Vagina (tissue), 2 donors: ENCODE measurements at regions not wholly inside any gene's neighbourhood (a gene's known extent, or its start where the extent isn't known, plus 50 kb on each side); places are given as distances from the start of the nearest gene placed in this dataset.

Experiments
- DNase-seq, 2 donors: peaks; one replicate each; pipeline ENCODE4 v3.0.0-alpha.2; 2017; ENCODE audit errors: extremely low spot score in 2 of 2
- H3K27ac ChIP-seq: fragments of 200-600 bp; sonication (generic); one replicate; pipeline ENCODE4 v1.5.1; 2019
- H3K27me3 ChIP-seq: fragments of 200-600 bp; sonication (generic); one replicate; pipeline ENCODE4 v1.5.1; 2019
- H3K36me3 ChIP-seq, 2 donors: fragments of 200-600 bp; sonication (generic); one replicate each; pipeline ENCODE4 v1.5.1; 2017 to 2019
- H3K4me1 ChIP-seq: fragments of 200-600 bp; sonication (generic); one replicate; pipeline ENCODE4 v1.5.1; 2019
- H3K4me3 ChIP-seq, 2 donors: fragments of 200-600 bp; sonication (generic); 1 replicate in 1 of 2; 2 replicates in 1 of 2; pipeline ENCODE4 v1.5.1; 2016 to 2019
- H3K9me3 ChIP-seq: fragments of 200-600 bp; sonication (generic); one replicate; pipeline ENCODE4 v1.5.1; 2019
- CTCF ChIP-seq, 3 experiments: fragments of 450-650 bp in 2 of 3; fragments of 200-600 bp in 1 of 3; sonication (generic) in 1 of 3; IDR thresholded peaks; one replicate each; pipeline ENCODE4 v1.5.1; 2017 to 2019; ENCODE audit warnings: antibody characterized with exemption in 3 of 3, mild to moderate bottlenecking in 2 of 3, moderate library complexity in 2 of 3
- POLR2A ChIP-seq, 2 donors: fragments of 450-650 bp; IDR thresholded peaks; one replicate each; pipeline ENCODE4 v1.6.1; 2017; ENCODE audit warnings: antibody characterized with exemption in 2 of 2, mild to moderate bottlenecking in 2 of 2, moderate library complexity in 2 of 2
- POLR2AphosphoS5 ChIP-seq, 2 donors: sonication (generic); formaldehyde crosslinking; IDR thresholded peaks; one replicate each; pipeline ENCODE4 v1.9.0; 2017; ENCODE audit warnings: antibody characterized with exemption in 2 of 2, mild to moderate bottlenecking in 2 of 2, low read depth in 1 of 2; ENCODE audit not compliant: insufficient read depth in 1 of 2
- intact Hi-C: fragments of 100-400 bp; cut with DNase I; formaldehyde crosslinking; loops from one replicate; pipeline ENCODE4 v1.15.1; 2023

GRCh38 chr9:31028137-31028536 lies 1356.3 kb upstream of the ACO1 start:
- no peak for DNase-seq
- Histone ChIP-seq H3K4me3 (no peak overlapping the region), H3K4me1 (no peaks in the 10 kb centered on the region), H3K27me3 (no peaks in the 10 kb centered on the region), H3K27ac (no peak overlapping the region), H3K36me3 (no peaks in the 10 kb centered on the region), H3K9me3 (no peaks in the 10 kb centered on the region)
- intact Hi-C loops = no loop called here
- TF ChIP-seq POLR2A (IDR thresholded peaks at IDR 0.05) (no peak), POLR2AphosphoS5 (IDR thresholded peaks at IDR 0.05; ENCODE audit: insufficient read depth in 1 of 2, low read depth in 1 of 2) (no peak), CTCF (IDR thresholded peaks at IDR 0.05) (no peak)

- TF ChIP-seq POLR2AphosphoS5 (IDR thresholded peaks at IDR 0.05; ENCODE audit: insufficient read depth in 1 of 2, low read depth in 1 of 2) (no peak), POLR2A (IDR thresholded peaks at IDR 0.05) (no peak), CTCF (IDR thresholded peaks at IDR 0.05) (no peak)
- Histone ChIP-seq H3K9me3 (no peaks in the 10 kb centered on the region), H3K4me1 (no peaks in the 10 kb centered on the region), H3K27ac (no peak overlapping the region), H3K27me3 (no peaks in the 10 kb centered on the region), H3K36me3 (no peaks in the 10 kb centered on the region), H3K4me3 (no peak overlapping the region)
- DNase-seq = no peak
- intact Hi-C loops = no loop called here
Observed at GRCh38 chr9:31030741-31031202, 1353.7 kb upstream of the ACO1 start.

GRCh38 chr9:31032206-31032605 lies 1352.2 kb upstream of the ACO1 start:
- no peaks in the 10 kb centered on the region for H3K4me1 ChIP-seq
- intact Hi-C loops = no loop called here
- no peaks in the 10 kb centered on the region for H3K27me3 ChIP-seq
- TF ChIP-seq POLR2AphosphoS5 (IDR thresholded peaks at IDR 0.05; ENCODE audit: insufficient read depth in 1 of 2, low read depth in 1 of 2) = no peak
- TF ChIP-seq CTCF (IDR thresholded peaks at IDR 0.05) = no peak
- TF ChIP-seq POLR2A (IDR thresholded peaks at IDR 0.05) = no peak
- H3K27ac ChIP-seq = no peak overlapping the region
- H3K4me3 ChIP-seq = no peak overlapping the region
- DNase-seq = no peak
- H3K36me3 ChIP-seq = no peaks in the 10 kb centered on the region
- H3K9me3 ChIP-seq = no peaks in the 10 kb centered on the region

GRCh38 chr9:31034311-31034710 lies 1350.1 kb upstream of the ACO1 start:
- Histone ChIP-seq H3K4me1 (no peaks in the 10 kb centered on the region), H3K27ac (no peak overlapping the region), H3K4me3 (no peak overlapping the region), H3K36me3 (no peaks in the 10 kb centered on the region), H3K9me3 (no peaks in the 10 kb centered on the region), H3K27me3 (no peaks in the 10 kb centered on the region)
- no peak for DNase-seq
- no peak for TF ChIP-seq POLR2AphosphoS5 (IDR thresholded peaks at IDR 0.05; ENCODE audit: insufficient read depth in 1 of 2, low read depth in 1 of 2)
- TF ChIP-seq POLR2A (IDR thresholded peaks at IDR 0.05) = no peak
- TF ChIP-seq CTCF (IDR thresholded peaks at IDR 0.05) = no peak
- intact Hi-C loops = no loop called here

- intact Hi-C loops = no loop called here
- Histone ChIP-seq H3K4me1 (no peaks in the 10 kb centered on the region), H3K36me3 (no peaks in the 10 kb centered on the region), H3K27ac (no peak overlapping the region), H3K27me3 (no peaks in the 10 kb centered on the region), H3K9me3 (no peaks in the 10 kb centered on the region), H3K4me3 (no peak overlapping the region)
- no peak for DNase-seq
- no peak for TF ChIP-seq POLR2AphosphoS5 (IDR thresholded peaks at IDR 0.05; ENCODE audit: insufficient read depth in 1 of 2, low read depth in 1 of 2)
- TF ChIP-seq POLR2A (IDR thresholded peaks at IDR 0.05) = no peak
- no peak for TF ChIP-seq CTCF (IDR thresholded peaks at IDR 0.05)
Observed at GRCh38 chr9:31040564-31040963, 1343.9 kb upstream of the ACO1 start.
